GM12878 (cell line): ENCODE measurements at regions not wholly inside any gene's neighbourhood (a gene's known extent, or its start where the extent isn't known, plus 50 kb on each side); places are given as distances from the start of the nearest gene placed in this dataset.

ENCODE experiments used
- ATAC-seq: fragments of 200-7000 bp; cut with Tn5 transposase; 3 replicates; pipeline ENCODE4 v1.9.1; 2020; ENCODE audit warnings: mild to moderate bottlenecking, moderate library complexity
- BruUV-seq: library from RNA; stranded (reverse); fragments of 400-500 nt; replicated peaks from 2 replicates; lab custom pipeline; 2021; lab: Mats Ljungman, UMichigan
- CTCF ChIA-PET: fragments of 300-600 bp; sonication (Branson Sonifier 250); formaldehyde crosslinking; extraction: SDS; loops from one replicate; lab custom pipeline; 2021; ENCODE audit warnings: inconsistent platforms; lab: Yijun Ruan, JAX
- POLR2A ChIA-PET: fragments of 350-600 bp; formaldehyde crosslinking; extraction: SDS; loops from one replicate; lab custom pipeline; 2021; ENCODE audit warnings: inconsistent platforms; lab: Charles Lee
- RAD21 ChIA-PET: fragments of 300-600 bp; sonication (Branson Sonifier 250); formaldehyde crosslinking; loops from one replicate; lab custom pipeline; 2023; ENCODE audit warnings: antibody characterized with exemption; ENCODE audit not compliant: unreplicated experiment; lab: Charles Lee
- SMC1A ChIA-PET: fragments of 300-600 bp; sonication (Branson Sonifier 250); formaldehyde crosslinking; loops from one replicate; lab custom pipeline; 2023; ENCODE audit not compliant: unreplicated experiment, uncharacterized antibody; lab: Charles Lee
- DNase-seq: peaks from one replicate; pipeline ENCODE4 v3.0.0-alpha.2; 2011; ENCODE audit warnings: low read depth, low spot score
- FAIRE-seq: peaks from 3 replicates; lab custom pipeline; 2011; peaks lifted over from hg19 to GRCh38; lab: Jason Lieb, UNC
- H2AFZ ChIP-seq: 2 replicates; pipeline ENCODE4 v1.6.0; 2011; ENCODE audit warnings: low read depth, low read length, control low read depth; ENCODE audit not compliant: control insufficient read depth
- H3K27ac ChIP-seq: 2 replicates; pipeline ENCODE4 v1.5.1; 2011; ENCODE audit warnings: control low read depth; ENCODE audit not compliant: control insufficient read depth, insufficient read depth
- H3K27me3 ChIP-seq, 2 experiments: replicated peaks in 1 of 2; 2 replicates each; pipeline versions ENCODE4 v1.6.0 to v1.6.1; 2011; ENCODE audit warnings: low read length in 1 of 2; ENCODE audit not compliant: control insufficient read depth in 2 of 2, insufficient read depth in 2 of 2
- H3K36me3 ChIP-seq, 2 experiments: 2 replicates each; pipeline ENCODE4 v1.5.1; 2011; ENCODE audit warnings: low read length in 1 of 2; ENCODE audit not compliant: control insufficient read depth in 2 of 2, insufficient read depth in 2 of 2
- H3K4me1 ChIP-seq: 2 replicates; pipeline ENCODE4 v1.6.1; 2011; ENCODE audit warnings: mild to moderate bottlenecking, low read length, moderate library complexity, mixed read lengths; ENCODE audit not compliant: control insufficient read depth, insufficient read depth
- H3K4me2 ChIP-seq: 2 replicates; pipeline ENCODE4 v1.6.0; 2011; ENCODE audit warnings: control low read depth; ENCODE audit not compliant: control insufficient read depth, insufficient read depth
- H3K4me3 ChIP-seq: fragments of 200-600 bp; sonication (generic); 2 replicates; pipeline ENCODE4 v1.5.1; 2016
- H3K79me2 ChIP-seq: 2 replicates; pipeline ENCODE4 v1.6.0; 2011; ENCODE audit warnings: low read length; ENCODE audit not compliant: control insufficient read depth, insufficient read depth
- H3K9ac ChIP-seq: 2 replicates; pipeline ENCODE4 v1.8.0; 2011; ENCODE audit warnings: low read length, control low read depth, mixed read lengths; ENCODE audit not compliant: control insufficient read depth, insufficient read depth
- H3K9me3 ChIP-seq: replicated peaks from 3 replicates; pipeline ENCODE4 v1.5.1; 2011; ENCODE audit warnings: mild to moderate bottlenecking, low read length; ENCODE audit not compliant: control insufficient read depth, insufficient read depth
- H4K20me1 ChIP-seq: 2 replicates; pipeline ENCODE4 v1.6.0; 2011; ENCODE audit not compliant: control insufficient read depth, insufficient read depth
- BACH1 ChIP-seq: fragments of 450-650 bp; IDR thresholded peaks from 2 replicates; pipeline ENCODE4 v1.6.1; 2017; ENCODE audit warnings: mild to moderate bottlenecking, borderline replicate concordance
- CEBPB ChIP-seq, 2 experiments: fragments of 150-350 bp in 1 of 2; IDR thresholded peaks; 2 replicates each; pipeline ENCODE4 v1.6.1; 2012 to 2014; ENCODE audit warnings: low read depth in 2 of 2, low read length in 2 of 2, borderline replicate concordance in 1 of 2, inconsistent platforms in 1 of 2
- FOXM1 ChIP-seq: IDR thresholded peaks from 2 replicates; pipeline ENCODE4 v1.6.1; 2012; ENCODE audit warnings: low read depth, mild to moderate bottlenecking, inconsistent platforms, low read length, moderate library complexity
- MEF2B ChIP-seq: fragments of 450-650 bp; IDR thresholded peaks from 2 replicates; pipeline ENCODE4 v1.6.1; 2018; ENCODE audit warnings: mild to moderate bottlenecking, moderate library complexity; ENCODE audit not compliant: partially characterized antibody, poor library complexity, severe bottlenecking
- RB1 ChIP-seq: fragments of 450-650 bp; formaldehyde crosslinking; IDR thresholded peaks from 2 replicates; pipeline ENCODE4 v1.6.1; 2017; ENCODE audit warnings: mild to moderate bottlenecking, borderline replicate concordance
- TBL1XR1 ChIP-seq: IDR thresholded peaks from 2 replicates; pipeline ENCODE4 v1.6.1; 2012; ENCODE audit warnings: low read depth, low read length, improper control_type of control experiment
- ZNF622 ChIP-seq: fragments of 450-650 bp; IDR thresholded peaks from 2 replicates; pipeline ENCODE4 v1.6.1; 2017; ENCODE audit warnings: mild to moderate bottlenecking, inconsistent platforms
- ZZZ3 ChIP-seq: IDR thresholded peaks from 2 replicates; pipeline ENCODE4 v1.6.1; 2011; ENCODE audit warnings: low read depth; ENCODE audit not compliant: control insufficient read depth, insufficient read length
- WGBS: methylation state at CpG from one replicate; pipeline ENCODE4 v1.1.6; 2016; ENCODE audit warnings: low lambda C conversion rate; ENCODE audit not compliant: insufficient replicate concordance, insufficient coverage; ENCODE audit errors: missing lambda C conversion rate; 5-methylcytosine and 5-hydroxymethylcytosine counted together
- in situ Hi-C: fragments of 300-500 bp; cut with MboI; formaldehyde crosslinking; loops from 9 replicates; pipeline ENCODE4 v1.14.3; 2018; ENCODE audit warnings: mixed read lengths
- intact Hi-C: fragments of 100-400 bp; cut with micrococcal nuclease; formaldehyde crosslinking; loops from one replicate; pipeline ENCODE4 v1.14.2; 2022; ENCODE audit not compliant: unreplicated experiment
- TF ChIP-seq, protein P1 (sequence below): IDR thresholded peaks from 2 replicates; pipeline ENCODE4 v1.6.1; 2012; ENCODE audit warnings: low read length, inconsistent platforms
- TF ChIP-seq, protein P2 (sequence below): fragments of 450-650 bp; IDR thresholded peaks from 2 replicates; pipeline ENCODE4 v1.6.1; 2017; ENCODE audit warnings: mild to moderate bottlenecking, moderate library complexity
- TF ChIP-seq, protein P3 (sequence below): fragments of 450-650 bp; IDR thresholded peaks from 2 replicates; pipeline ENCODE4 v1.6.1; 2017; ENCODE audit warnings: mild to moderate bottlenecking
- TF ChIP-seq, protein P4 (sequence below): fragments of 450-650 bp; IDR thresholded peaks from 2 replicates; pipeline ENCODE4 v1.6.1; 2016; ENCODE audit warnings: mild to moderate bottlenecking, moderate library complexity, borderline replicate concordance

DNA sequence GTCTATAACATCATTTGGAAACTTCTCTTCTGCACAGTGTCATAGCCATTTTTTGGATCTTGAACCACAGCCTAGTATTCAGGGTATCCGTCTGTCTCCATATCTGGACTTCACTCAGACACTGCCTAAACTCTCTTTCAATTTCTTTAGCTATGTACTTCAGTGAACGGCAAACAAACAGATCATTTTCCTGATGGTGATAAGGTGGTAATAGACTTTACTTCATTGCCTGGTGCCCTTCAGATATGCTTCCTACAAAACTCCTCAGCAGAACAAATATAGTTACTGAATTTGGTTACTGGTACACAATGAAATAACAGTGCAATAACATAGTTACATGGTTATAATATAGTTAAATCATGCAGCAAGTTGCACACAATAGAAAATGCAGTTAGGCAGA is 348.2 kb downstream of the ZSWIM6 start:
- BruUV-seq = no TSS peak
- H3K9me3 ChIP-seq = no peaks in the 10 kb centered on the region
- H4K20me1 ChIP-seq = no peaks in the 10 kb centered on the region
- ATAC-seq = no peak
- in situ Hi-C loops = no loop called here
- H3K4me1 ChIP-seq = no peaks in the 10 kb centered on the region
- CTCF ChIA-PET = no interaction called here
- no peak overlapping the region for H3K27ac ChIP-seq
- intact Hi-C loops = no loop called here
- POLR2A ChIA-PET = no interaction called here
- 7% methylated on average over 2 of the region's 2 CpGs for WGBS
- RAD21 ChIA-PET = no interaction called here
- H3K79me2 ChIP-seq = no peaks in the 10 kb centered on the region
- H3K36me3 ChIP-seq = no peaks in the 10 kb centered on the region
- no peak for DNase-seq
- H3K9ac ChIP-seq = no peak overlapping the region
- H3K27me3 ChIP-seq = no peaks in the 10 kb centered on the region; a peak in 1 of 4 replicates
- no peak overlapping the region for H3K4me3 ChIP-seq
- SMC1A ChIA-PET = interaction anchor here (0.6 kb wide), 1 partner anchor 845 kb away, joined by 4 read pairs; no protein-coding TSS in a partner anchor
- no peak for FAIRE-seq
- H2AFZ ChIP-seq = no peak overlapping the region
- H3K4me2 ChIP-seq = no peak overlapping the region
- TF ChIP-seq BACH1 = no peak
- no peak for TF ChIP-seq FOXM1
- no peak for TF ChIP-seq MEF2B
- TF ChIP-seq, protein P1, sequence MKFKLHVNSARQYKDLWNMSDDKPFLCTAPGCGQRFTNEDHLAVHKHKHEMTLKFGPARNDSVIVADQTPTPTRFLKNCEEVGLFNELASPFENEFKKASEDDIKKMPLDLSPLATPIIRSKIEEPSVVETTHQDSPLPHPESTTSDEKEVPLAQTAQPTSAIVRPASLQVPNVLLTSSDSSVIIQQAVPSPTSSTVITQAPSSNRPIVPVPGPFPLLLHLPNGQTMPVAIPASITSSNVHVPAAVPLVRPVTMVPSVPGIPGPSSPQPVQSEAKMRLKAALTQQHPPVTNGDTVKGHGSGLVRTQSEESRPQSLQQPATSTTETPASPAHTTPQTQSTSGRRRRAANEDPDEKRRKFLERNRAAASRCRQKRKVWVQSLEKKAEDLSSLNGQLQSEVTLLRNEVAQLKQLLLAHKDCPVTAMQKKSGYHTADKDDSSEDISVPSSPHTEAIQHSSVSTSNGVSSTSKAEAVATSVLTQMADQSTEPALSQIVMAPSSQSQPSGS = no peak
- TF ChIP-seq, protein P2, sequence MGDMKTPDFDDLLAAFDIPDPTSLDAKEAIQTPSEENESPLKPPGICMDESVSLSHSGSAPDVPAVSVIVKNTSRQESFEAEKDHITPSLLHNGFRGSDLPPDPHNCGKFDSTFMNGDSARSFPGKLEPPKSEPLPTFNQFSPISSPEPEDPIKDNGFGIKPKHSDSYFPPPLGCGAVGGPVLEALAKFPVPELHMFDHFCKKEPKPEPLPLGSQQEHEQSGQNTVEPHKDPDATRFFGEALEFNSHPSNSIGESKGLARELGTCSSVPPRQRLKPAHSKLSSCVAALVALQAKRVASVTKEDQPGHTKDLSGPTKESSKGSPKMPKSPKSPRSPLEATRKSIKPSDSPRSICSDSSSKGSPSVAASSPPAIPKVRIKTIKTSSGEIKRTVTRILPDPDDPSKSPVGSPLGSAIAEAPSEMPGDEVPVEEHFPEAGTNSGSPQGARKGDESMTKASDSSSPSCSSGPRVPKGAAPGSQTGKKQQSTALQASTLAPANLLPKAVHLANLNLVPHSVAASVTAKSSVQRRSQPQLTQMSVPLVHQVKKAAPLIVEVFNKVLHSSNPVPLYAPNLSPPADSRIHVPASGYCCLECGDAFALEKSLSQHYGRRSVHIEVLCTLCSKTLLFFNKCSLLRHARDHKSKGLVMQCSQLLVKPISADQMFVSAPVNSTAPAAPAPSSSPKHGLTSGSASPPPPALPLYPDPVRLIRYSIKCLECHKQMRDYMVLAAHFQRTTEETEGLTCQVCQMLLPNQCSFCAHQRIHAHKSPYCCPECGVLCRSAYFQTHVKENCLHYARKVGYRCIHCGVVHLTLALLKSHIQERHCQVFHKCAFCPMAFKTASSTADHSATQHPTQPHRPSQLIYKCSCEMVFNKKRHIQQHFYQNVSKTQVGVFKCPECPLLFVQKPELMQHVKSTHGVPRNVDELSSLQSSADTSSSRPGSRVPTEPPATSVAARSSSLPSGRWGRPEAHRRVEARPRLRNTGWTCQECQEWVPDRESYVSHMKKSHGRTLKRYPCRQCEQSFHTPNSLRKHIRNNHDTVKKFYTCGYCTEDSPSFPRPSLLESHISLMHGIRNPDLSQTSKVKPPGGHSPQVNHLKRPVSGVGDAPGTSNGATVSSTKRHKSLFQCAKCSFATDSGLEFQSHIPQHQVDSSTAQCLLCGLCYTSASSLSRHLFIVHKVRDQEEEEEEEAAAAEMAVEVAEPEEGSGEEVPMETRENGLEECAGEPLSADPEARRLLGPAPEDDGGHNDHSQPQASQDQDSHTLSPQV = no peak
- no peak for TF ChIP-seq ZNF622
- TF ChIP-seq RB1 = no peak
- TF ChIP-seq ZZZ3 = no peak
- TF ChIP-seq, protein P3, sequence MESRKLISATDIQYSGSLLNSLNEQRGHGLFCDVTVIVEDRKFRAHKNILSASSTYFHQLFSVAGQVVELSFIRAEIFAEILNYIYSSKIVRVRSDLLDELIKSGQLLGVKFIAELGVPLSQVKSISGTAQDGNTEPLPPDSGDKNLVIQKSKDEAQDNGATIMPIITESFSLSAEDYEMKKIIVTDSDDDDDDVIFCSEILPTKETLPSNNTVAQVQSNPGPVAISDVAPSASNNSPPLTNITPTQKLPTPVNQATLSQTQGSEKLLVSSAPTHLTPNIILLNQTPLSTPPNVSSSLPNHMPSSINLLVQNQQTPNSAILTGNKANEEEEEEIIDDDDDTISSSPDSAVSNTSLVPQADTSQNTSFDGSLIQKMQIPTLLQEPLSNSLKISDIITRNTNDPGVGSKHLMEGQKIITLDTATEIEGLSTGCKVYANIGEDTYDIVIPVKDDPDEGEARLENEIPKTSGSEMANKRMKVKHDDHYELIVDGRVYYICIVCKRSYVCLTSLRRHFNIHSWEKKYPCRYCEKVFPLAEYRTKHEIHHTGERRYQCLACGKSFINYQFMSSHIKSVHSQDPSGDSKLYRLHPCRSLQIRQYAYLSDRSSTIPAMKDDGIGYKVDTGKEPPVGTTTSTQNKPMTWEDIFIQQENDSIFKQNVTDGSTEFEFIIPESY = no peak
- no peak for TF ChIP-seq CEBPB (IDR thresholded peaks at IDR 0.05; ENCODE audit: borderline replicate concordance in 1 of 2, low read depth in 2 of 2, low read length in 2 of 2)
- no peak for TF ChIP-seq TBL1XR1
- TF ChIP-seq, protein P4, sequence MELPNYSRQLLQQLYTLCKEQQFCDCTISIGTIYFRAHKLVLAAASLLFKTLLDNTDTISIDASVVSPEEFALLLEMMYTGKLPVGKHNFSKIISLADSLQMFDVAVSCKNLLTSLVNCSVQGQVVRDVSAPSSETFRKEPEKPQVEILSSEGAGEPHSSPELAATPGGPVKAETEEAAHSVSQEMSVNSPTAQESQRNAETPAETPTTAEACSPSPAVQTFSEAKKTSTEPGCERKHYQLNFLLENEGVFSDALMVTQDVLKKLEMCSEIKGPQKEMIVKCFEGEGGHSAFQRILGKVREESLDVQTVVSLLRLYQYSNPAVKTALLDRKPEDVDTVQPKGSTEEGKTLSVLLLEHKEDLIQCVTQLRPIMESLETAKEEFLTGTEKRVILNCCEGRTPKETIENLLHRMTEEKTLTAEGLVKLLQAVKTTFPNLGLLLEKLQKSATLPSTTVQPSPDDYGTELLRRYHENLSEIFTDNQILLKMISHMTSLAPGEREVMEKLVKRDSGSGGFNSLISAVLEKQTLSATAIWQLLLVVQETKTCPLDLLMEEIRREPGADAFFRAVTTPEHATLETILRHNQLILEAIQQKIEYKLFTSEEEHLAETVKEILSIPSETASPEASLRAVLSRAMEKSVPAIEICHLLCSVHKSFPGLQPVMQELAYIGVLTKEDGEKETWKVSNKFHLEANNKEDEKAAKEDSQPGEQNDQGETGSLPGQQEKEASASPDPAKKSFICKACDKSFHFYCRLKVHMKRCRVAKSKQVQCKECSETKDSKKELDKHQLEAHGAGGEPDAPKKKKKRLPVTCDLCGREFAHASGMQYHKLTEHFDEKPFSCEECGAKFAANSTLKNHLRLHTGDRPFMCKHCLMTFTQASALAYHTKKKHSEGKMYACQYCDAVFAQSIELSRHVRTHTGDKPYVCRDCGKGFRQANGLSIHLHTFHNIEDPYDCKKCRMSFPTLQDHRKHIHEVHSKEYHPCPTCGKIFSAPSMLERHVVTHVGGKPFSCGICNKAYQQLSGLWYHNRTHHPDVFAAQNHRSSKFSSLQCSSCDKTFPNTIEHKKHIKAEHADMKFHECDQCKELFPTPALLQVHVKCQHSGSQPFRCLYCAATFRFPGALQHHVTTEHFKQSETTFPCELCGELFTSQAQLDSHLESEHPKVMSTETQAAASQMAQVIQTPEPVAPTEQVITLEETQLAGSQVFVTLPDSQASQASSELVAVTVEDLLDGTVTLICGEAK = no peak
